Lower lobe of right lung (tissue), 2 donors: ENCODE measurements at regions not wholly inside any gene's neighbourhood (a gene's known extent, or its start where the extent isn't known, plus 50 kb on each side); places are given as distances from the start of the nearest gene placed in this dataset.
"Not testable (repeated sequence)": the region's sequence is repeated elsewhere in the genome, so short reads cannot be mapped to it uniquely, and the experiment has no call there.

Experiments used
- ATAC-seq, 2 donors: fragments of 200-7000 bp; cut with Tn5 transposase; one replicate each; pipeline ENCODE4 v1.9.1; 2020 to 2022; ENCODE audit warnings: mild to moderate bottlenecking in 2 of 2, moderate library complexity in 2 of 2
- DNase-seq: peaks from one replicate; pipeline ENCODE4 v3.0.0-alpha.2; 2020
- H3K27ac ChIP-seq: fragments of 200-600 bp; one replicate; pipeline ENCODE4 v1.8.0; 2022
- H3K27me3 ChIP-seq: fragments of 200-600 bp; one replicate; pipeline ENCODE4 v1.8.0; 2022; ENCODE audit warnings: low read depth
- H3K36me3 ChIP-seq: fragments of 200-600 bp; one replicate; pipeline ENCODE4 v1.8.0; 2022; ENCODE audit warnings: mild to moderate bottlenecking
- H3K4me1 ChIP-seq: fragments of 200-600 bp; one replicate; pipeline ENCODE4 v1.8.0; 2022
- H3K4me3 ChIP-seq: fragments of 200-600 bp; one replicate; pipeline ENCODE4 v1.8.0; 2022; ENCODE audit warnings: mild to moderate bottlenecking
- H3K9me3 ChIP-seq: fragments of 200-600 bp; one replicate; pipeline ENCODE4 v1.8.0; 2022
- CTCF ChIP-seq: fragments of 200-600 bp; IDR thresholded peaks from one replicate; pipeline ENCODE4 v1.8.0; 2022; ENCODE audit warnings: antibody characterized with exemption, mild to moderate bottlenecking
- intact Hi-C: fragments of 100-400 bp; cut with DNase I; formaldehyde crosslinking; loops from one replicate; pipeline ENCODE4 v1.11.0; 2022
- donor health status: DM: no; HTN: yes; CAD: no; lungs with severe emphysema.

GRCh38 chr5:121055586-121055985 is 591.5 kb downstream of the PRR16 start:
- Histone ChIP-seq H3K27ac (no peak overlapping the region), H3K9me3 (no peaks in the 10 kb centered on the region), H3K4me3 (no peak overlapping the region), H3K27me3 (no peaks in the 10 kb centered on the region), H3K36me3 (no peaks in the 10 kb centered on the region), H3K4me1 (no peaks in the 10 kb centered on the region)
- ATAC-seq (no peak), DNase-seq (no peak)
- intact Hi-C loops, result no loop called here
- no peak for TF ChIP-seq CTCF

- DNase-seq, H3K27ac ChIP-seq, H3K4me3 ChIP-seq, H3K27me3 ChIP-seq, H3K9me3 ChIP-seq, H3K36me3 ChIP-seq, intact Hi-C loops, H3K4me1 ChIP-seq, ATAC-seq: not testable (repeated sequence)
Measured at GRCh38 chr5:121064241-121064640, 600.1 kb downstream of the PRR16 start.

GRCh38 chr5:121086671-121087070 is 622.6 kb downstream of the PRR16 start:
- no peaks in the 10 kb centered on the region for H3K4me1 ChIP-seq
- no peaks in the 10 kb centered on the region for H3K9me3 ChIP-seq
- H3K4me3 ChIP-seq, result no peak overlapping the region
- no peak for ATAC-seq
- no peak for DNase-seq
- H3K27me3 ChIP-seq, result no peaks in the 10 kb centered on the region
- intact Hi-C loops, result no loop called here
- no peak overlapping the region for H3K27ac ChIP-seq
- H3K36me3 ChIP-seq, result no peaks in the 10 kb centered on the region
- no peak for TF ChIP-seq CTCF

- ATAC-seq (no peak), DNase-seq (no peak)
- Histone ChIP-seq H3K36me3 (no peaks in the 10 kb centered on the region), H3K27ac (no peak overlapping the region), H3K9me3 (no peaks in the 10 kb centered on the region), H3K4me3 (no peak overlapping the region), H3K4me1 (no peaks in the 10 kb centered on the region), H3K27me3 (no peaks in the 10 kb centered on the region)
- TF ChIP-seq CTCF, result no peak
- intact Hi-C loops, result no loop called here
Measured at GRCh38 chr5:121087560-121087959, 623.5 kb downstream of the PRR16 start.

GRCh38 chr5:121088341-121088740 is 624.2 kb downstream of the PRR16 start:
- Histone ChIP-seq H3K27me3 (no peaks in the 10 kb centered on the region), H3K4me1 (no peaks in the 10 kb centered on the region), H3K36me3 (no peaks in the 10 kb centered on the region), H3K9me3 (no peaks in the 10 kb centered on the region), H3K27ac (no peak overlapping the region), H3K4me3 (no peak overlapping the region)
- intact Hi-C loops, result no loop called here
- TF ChIP-seq CTCF, result no peak
- no peak for ATAC-seq
- DNase-seq, result no peak

GRCh38 chr5:121090822-121091221 is 626.7 kb downstream of the PRR16 start:
- intact Hi-C loops, result no loop called here

More at GRCh38 chr5:121090822-121091221, 626.7 kb downstream of the PRR16 start:
- Histone ChIP-seq H3K9me3 (no peaks in the 10 kb centered on the region), H3K36me3 (no peaks in the 10 kb centered on the region), H3K27me3 (no peaks in the 10 kb centered on the region), H3K4me3 (no peak overlapping the region), H3K4me1 (no peaks in the 10 kb centered on the region), H3K27ac (no peak overlapping the region)
- DNase-seq (no peak), ATAC-seq (no peak)
- TF ChIP-seq CTCF, result no peak
